ENCODE measurements at regions not wholly inside any gene's neighbourhood (a gene's known extent, or its start where the extent isn't known, plus 50 kb on each side); places are given as distances from the start of the nearest gene placed in this dataset.

DNA sequence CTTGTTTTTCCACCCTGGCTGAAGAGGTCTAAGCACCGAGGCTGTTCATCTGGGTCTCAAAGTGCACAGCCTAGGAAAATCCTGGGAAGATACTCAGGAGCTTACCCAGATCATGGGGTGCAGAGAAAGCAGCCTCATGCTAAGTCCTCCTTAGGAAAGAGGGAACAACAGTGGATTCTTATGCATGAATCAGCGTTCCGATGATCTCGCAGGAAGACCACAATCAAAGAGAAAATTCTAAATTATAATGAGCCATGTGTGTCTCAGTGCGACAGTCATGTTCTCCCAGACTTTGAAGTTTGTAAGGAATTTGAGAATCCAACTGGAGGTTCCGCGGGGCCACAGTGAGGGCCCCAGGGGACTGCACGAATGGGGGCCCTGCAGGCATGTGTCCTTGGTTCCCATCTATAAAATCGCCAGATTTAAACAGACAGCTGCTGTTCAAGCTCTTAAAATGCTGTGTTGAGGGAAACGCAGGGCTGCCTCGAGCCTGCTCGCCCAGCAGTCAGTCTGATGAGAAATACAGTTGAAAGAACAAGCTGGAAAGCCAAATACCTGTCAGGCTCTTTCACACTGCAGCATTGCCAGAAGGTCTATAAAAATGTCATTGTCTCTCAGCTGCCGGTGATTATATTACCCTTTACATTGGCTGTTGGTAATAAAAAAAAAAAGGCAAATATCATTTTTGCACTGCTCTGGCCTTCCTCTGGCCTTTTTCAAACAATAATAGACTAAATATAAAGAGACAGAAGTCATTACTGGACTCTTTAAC lies 152.1 kb downstream of the PMP22 start:
- TF ChIP-seq, protein P1, sequence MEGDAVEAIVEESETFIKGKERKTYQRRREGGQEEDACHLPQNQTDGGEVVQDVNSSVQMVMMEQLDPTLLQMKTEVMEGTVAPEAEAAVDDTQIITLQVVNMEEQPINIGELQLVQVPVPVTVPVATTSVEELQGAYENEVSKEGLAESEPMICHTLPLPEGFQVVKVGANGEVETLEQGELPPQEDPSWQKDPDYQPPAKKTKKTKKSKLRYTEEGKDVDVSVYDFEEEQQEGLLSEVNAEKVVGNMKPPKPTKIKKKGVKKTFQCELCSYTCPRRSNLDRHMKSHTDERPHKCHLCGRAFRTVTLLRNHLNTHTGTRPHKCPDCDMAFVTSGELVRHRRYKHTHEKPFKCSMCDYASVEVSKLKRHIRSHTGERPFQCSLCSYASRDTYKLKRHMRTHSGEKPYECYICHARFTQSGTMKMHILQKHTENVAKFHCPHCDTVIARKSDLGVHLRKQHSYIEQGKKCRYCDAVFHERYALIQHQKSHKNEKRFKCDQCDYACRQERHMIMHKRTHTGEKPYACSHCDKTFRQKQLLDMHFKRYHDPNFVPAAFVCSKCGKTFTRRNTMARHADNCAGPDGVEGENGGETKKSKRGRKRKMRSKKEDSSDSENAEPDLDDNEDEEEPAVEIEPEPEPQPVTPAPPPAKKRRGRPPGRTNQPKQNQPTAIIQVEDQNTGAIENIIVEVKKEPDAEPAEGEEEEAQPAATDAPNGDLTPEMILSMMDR (IDR thresholded peaks at IDR 0.05; ENCODE audit: low read depth, low read length), result no peak
- no peak overlapping the region for H3K27ac ChIP-seq
- H3K27me3 ChIP-seq (ENCODE audit: insufficient read depth, low read depth, severe bottlenecking), result no peaks in the 10 kb centered on the region
- H3K4me3 ChIP-seq (ENCODE audit: low read depth, low read length), result no peak overlapping the region
- DNase-seq, result no peak
- no peaks in the 10 kb centered on the region for H3K36me3 ChIP-seq
- H3K9me3 ChIP-seq (ENCODE audit: severe bottlenecking), result peaks cover 18% of the 10 kb centered on the region

DNA sequence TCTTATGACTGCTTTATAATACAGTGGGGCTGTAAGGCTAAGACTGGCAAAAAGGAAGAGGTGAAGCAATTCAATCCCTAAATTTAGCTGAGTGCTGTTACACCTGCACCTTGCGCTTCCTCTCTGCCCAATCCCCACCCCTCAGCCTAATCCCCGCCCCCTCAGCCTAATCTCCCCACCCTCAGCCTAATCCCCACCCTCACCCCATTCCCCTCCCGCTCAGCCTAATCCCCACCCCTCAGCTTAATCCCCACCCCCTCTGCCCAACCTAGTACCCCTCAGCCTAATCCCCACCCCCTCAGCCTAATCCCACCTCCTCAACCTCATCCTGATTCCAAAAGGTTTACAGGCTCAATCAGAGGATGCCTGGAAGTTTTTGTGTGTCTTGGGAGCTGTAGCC lies 155.5 kb downstream of the PMP22 start:
- Histone ChIP-seq H3K4me3 (ENCODE audit: low read depth, low read length) (no peak overlapping the region), H3K27me3 (ENCODE audit: insufficient read depth, low read depth, severe bottlenecking) (no peaks in the 10 kb centered on the region), H3K36me3 (no peaks in the 10 kb centered on the region), H3K27ac (no peak overlapping the region), H3K9me3 (ENCODE audit: severe bottlenecking) (peaks cover under 1% of the 10 kb centered on the region)
- DNase-seq, result peak; percentile 82
- TF ChIP-seq, protein P1 (IDR thresholded peaks at IDR 0.05; ENCODE audit: low read depth, low read length), result no peak

DNA sequence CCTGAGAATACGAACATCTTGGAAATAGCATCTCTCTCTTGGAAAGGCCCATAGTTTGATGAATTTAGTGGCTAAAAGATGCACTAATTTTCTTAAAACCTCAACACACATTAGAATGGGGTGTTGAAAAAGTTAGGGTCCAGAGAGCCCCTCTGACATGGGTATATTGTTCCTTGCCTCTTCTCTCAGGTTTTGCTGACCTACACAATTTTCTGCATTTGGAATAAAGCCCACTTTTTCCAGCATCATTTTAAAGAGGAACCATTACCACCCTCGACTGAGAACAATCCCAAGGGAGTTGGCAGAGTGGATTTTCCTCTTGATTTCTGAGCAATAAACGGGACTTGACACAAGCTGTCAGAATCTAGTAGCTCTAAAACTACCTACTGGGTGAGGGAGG lies 156.1 kb downstream of the PMP22 start:
- Histone ChIP-seq H3K27me3 (ENCODE audit: insufficient read depth, low read depth, severe bottlenecking) (no peaks in the 10 kb centered on the region), H3K36me3 (no peaks in the 10 kb centered on the region), H3K4me3 (ENCODE audit: low read depth, low read length) (no peak overlapping the region), H3K27ac (no peak overlapping the region), H3K9me3 (ENCODE audit: severe bottlenecking) (no peaks in the 10 kb centered on the region)
- no peak for DNase-seq
- TF ChIP-seq, protein P1 (IDR thresholded peaks at IDR 0.05; ENCODE audit: low read depth, low read length), result no peak

DNA sequence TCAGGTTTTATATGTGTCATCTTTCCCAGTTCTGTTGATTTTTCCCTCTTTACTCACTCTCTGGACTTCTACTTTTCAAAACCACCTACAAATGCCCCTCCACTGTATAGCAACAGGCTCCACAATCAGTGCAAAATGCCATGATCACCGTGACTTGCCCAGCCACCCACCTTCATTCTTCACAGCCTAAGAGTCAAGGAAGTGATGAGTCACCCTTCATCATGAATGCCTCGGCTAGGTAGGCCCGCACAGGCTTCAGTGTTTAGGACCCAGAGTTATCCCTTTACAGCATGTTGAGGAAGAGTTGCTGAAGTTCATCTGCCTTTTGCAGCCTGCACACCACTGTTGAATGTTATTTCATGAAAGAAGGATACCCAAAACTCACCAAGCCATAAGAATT lies 158.6 kb downstream of the PMP22 start:
- DNase-seq, result no peak
- TF ChIP-seq, protein P1 (IDR thresholded peaks at IDR 0.05; ENCODE audit: low read depth, low read length), result no peak
- no peaks in the 10 kb centered on the region for H3K27me3 ChIP-seq (ENCODE audit: insufficient read depth, low read depth, severe bottlenecking)
- H3K4me3 ChIP-seq (ENCODE audit: low read depth, low read length), result no peak overlapping the region
- H3K36me3 ChIP-seq, result no peaks in the 10 kb centered on the region
- no peaks in the 10 kb centered on the region for H3K9me3 ChIP-seq (ENCODE audit: severe bottlenecking)
- H3K27ac ChIP-seq, result no peak overlapping the region

DNA sequence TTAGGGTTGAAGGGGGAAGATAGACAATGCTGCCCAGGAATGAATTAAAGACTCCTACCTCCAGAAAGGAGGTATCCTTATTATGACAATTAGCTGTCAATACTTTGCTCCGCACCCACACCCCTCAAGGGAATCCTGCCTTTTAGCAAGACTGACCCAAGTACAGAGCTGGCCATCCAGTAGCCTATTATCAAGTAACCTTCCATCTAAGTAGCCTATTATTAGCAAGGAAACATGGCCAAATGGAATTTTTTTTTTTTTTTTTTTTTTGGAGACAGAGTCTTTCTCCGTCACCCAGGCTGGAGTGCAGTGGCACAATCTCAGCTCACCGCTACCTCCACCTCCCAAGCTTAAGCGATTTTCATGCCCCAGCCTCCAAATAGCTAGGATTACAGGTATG lies 161.3 kb downstream of the PMP22 start:
- DNase-seq, result no peak
- H3K27ac ChIP-seq, result no peak overlapping the region
- no peaks in the 10 kb centered on the region for H3K36me3 ChIP-seq
- no peaks in the 10 kb centered on the region for H3K27me3 ChIP-seq (ENCODE audit: insufficient read depth, low read depth, severe bottlenecking)
- TF ChIP-seq, protein P1 (IDR thresholded peaks at IDR 0.05; ENCODE audit: low read depth, low read length), result no peak
- no peak overlapping the region for H3K4me3 ChIP-seq (ENCODE audit: low read depth, low read length)
- H3K9me3 ChIP-seq (ENCODE audit: severe bottlenecking), result no peaks in the 10 kb centered on the region

DNA sequence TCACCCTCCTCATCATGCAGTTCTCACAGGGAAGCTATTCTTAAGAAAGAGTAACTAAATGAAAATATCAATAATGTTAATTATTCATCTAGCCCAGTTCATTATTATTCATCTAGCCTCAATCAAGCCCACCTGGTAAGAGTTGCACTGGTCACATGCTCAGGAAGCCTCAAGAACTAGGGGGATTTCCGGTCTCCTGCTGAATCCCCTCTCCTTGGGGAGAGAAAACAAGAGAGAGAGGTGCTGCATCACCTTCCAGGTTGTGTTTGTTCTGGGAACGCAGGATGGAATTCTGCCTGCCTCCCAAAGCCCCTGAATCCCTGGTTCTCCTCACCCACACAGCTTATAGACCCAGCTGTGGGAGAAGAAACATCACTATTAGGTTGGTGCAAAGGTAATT lies 164.0 kb downstream of the PMP22 start:
- H3K27ac ChIP-seq, result no peak overlapping the region
- TF ChIP-seq, protein P1 (IDR thresholded peaks at IDR 0.05; ENCODE audit: low read depth, low read length), result no peak
- H3K27me3 ChIP-seq (ENCODE audit: insufficient read depth, low read depth, severe bottlenecking), result no peaks in the 10 kb centered on the region
- no peaks in the 10 kb centered on the region for H3K9me3 ChIP-seq (ENCODE audit: severe bottlenecking)
- no peaks in the 10 kb centered on the region for H3K36me3 ChIP-seq
- no peak overlapping the region for H3K4me3 ChIP-seq (ENCODE audit: low read depth, low read length)
- no peak for DNase-seq

Data from WERI-Rb-1 (cell line).